Retinal pigment epithelial cell (primary cell): ENCODE measurements at regions not wholly inside any gene's neighbourhood (a gene's known extent, or its start where the extent isn't known, plus 50 kb on each side); places are given as distances from the start of the nearest gene placed in this dataset.

Source experiments
- DNase-seq: peaks from one replicate; pipeline ENCODE4 v3.0.0-alpha.2; 2010; ENCODE audit warnings: low read depth
- H3K4me3 ChIP-seq: 2 replicates; pipeline ENCODE4 v1.5.1; 2011; ENCODE audit warnings: mild to moderate bottlenecking, low read length, control low read depth, moderate library complexity
- TF ChIP-seq, protein P1 (sequence below): conservative IDR thresholded peaks from 2 replicates; pipeline ENCODE4 v1.5.1; 2011; ENCODE audit warnings: low read depth, low read length, control low read depth, inconsistent platforms

DNA sequence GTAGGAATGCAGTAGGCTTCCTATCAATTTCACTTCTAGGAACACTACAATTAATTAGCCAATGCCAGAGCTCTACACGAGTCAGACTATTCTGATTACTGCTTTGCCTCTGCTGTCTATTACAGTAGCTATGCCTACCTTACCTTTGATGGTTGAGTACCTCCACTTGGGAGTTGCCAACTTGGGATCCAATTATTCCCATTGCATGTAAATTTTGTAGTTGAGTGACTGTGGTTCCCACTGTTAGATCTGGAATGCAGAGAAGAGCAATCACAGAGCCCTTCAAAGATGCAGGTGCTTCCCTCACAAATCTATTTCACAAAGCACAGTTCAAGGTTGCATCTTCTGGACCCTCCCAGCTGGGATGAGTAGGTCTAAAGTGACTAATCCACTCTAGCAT, 62.9 kb upstream of the AASS start:
- H3K4me3 ChIP-seq = no peak overlapping the region
- TF ChIP-seq, protein P1, sequence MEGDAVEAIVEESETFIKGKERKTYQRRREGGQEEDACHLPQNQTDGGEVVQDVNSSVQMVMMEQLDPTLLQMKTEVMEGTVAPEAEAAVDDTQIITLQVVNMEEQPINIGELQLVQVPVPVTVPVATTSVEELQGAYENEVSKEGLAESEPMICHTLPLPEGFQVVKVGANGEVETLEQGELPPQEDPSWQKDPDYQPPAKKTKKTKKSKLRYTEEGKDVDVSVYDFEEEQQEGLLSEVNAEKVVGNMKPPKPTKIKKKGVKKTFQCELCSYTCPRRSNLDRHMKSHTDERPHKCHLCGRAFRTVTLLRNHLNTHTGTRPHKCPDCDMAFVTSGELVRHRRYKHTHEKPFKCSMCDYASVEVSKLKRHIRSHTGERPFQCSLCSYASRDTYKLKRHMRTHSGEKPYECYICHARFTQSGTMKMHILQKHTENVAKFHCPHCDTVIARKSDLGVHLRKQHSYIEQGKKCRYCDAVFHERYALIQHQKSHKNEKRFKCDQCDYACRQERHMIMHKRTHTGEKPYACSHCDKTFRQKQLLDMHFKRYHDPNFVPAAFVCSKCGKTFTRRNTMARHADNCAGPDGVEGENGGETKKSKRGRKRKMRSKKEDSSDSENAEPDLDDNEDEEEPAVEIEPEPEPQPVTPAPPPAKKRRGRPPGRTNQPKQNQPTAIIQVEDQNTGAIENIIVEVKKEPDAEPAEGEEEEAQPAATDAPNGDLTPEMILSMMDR = no peak
- DNase-seq = no peak

DNA sequence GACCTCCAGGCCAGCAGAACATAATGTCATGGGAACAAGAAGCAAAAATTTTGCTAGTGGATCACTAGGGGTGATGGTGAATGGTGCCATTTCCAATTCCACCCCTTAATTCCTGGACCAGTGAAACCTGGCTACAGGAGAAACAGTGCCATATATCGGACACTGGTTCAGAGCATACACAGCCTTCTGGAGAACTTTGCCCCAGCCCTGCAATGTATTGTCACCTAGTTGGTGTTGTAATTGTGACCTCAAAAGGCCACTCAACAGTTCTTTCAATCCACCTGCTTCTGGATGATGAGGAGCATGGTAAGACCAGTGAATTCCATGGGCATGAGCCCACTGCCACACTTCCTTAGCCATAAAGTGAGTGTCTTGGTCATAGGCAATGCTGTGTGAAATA, 59.8 kb upstream of the AASS start:
- TF ChIP-seq, protein P1 = no peak
- H3K4me3 ChIP-seq = no peak overlapping the region
- DNase-seq = no peak

DNA sequence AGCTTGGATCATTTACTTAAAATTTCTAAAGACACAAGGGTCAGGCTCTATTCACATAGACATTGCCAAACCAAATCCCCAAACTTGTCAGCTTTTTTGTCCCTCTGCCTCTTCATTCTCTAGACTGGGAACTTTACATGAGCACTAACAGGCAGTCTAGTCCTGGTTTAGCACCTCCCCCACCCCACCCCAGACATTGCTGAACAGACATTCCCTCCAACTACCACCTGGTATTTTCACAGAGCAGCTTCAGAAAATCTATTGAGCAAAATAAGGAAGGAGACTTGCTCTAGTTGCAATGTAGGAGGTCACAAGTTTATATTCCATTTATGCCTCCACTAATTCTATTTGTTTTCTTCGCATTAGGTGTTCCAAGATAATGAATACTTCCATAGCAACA, 56.8 kb upstream of the AASS start:
- H3K4me3 ChIP-seq = no peak overlapping the region
- no peak for DNase-seq
- TF ChIP-seq, protein P1 = no peak

DNA sequence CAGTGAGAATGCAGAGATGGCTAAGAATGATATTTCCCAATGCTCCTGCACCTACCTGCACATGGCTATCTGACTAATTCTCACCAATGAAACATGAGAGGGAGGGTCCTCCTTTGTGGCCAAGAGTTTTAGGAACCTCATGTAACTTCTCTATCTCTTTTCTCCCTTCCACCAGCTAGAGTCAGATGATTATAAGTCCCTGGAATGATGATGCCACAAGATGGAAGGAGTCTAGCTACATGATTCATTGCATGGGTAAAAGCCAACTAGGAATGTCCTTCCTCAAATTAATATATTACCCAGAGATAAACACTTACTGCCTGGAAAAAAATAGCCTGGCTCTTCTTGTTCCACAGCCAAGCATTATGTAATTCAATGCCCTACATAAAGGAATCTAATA, 55.1 kb upstream of the AASS start:
- no peak for DNase-seq
- no peak overlapping the region for H3K4me3 ChIP-seq
- TF ChIP-seq, protein P1 = no peak

DNA sequence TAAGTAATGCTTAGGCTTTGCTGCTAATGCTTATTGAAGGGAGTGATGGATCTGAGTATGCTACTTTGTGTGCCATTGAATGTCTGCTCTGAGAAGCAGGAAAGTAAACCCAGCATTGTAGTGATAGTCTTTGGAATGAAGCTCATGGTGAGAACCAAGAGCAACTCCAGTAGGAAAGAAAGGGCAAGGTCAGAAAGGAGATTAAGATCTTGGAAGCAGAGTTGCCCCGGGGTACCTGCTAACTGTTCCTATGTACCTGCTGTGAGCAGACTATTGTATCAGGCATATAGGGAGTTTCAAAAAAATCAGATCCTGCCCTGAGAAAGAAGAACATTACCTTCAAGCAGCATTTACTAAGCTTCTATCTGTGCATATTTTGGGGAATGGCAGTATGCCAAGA, 54.5 kb upstream of the AASS start:
- TF ChIP-seq, protein P1 = no peak
- H3K4me3 ChIP-seq = no peak overlapping the region
- DNase-seq = no peak
